Muscle of leg (tissue), 3 donors: ENCODE measurements at regions not wholly inside any gene's neighbourhood (a gene's known extent, or its start where the extent isn't known, plus 50 kb on each side); places are given as distances from the start of the nearest gene placed in this dataset.

ENCODE experiments used
- DNase-seq: peaks from one replicate; pipeline ENCODE4 v3.0.0; 2013
- H3K27ac ChIP-seq: one replicate; pipeline ENCODE4 v1.5.1; 2013; ENCODE audit warnings: mild to moderate bottlenecking, low read length, control low read depth
- H3K27me3 ChIP-seq: one replicate; pipeline ENCODE4 v1.6.1; 2013; ENCODE audit warnings: low read length; ENCODE audit not compliant: control insufficient read depth, insufficient read depth
- H3K36me3 ChIP-seq: one replicate; pipeline ENCODE4 v1.6.1; 2013; ENCODE audit warnings: low read length; ENCODE audit not compliant: control insufficient read depth, insufficient read depth
- H3K4me1 ChIP-seq: one replicate; pipeline ENCODE4 v1.6.1; 2013; ENCODE audit warnings: low read length; ENCODE audit not compliant: control insufficient read depth, insufficient read depth
- H3K4me3 ChIP-seq: one replicate; pipeline ENCODE4 v1.5.1; 2013; ENCODE audit warnings: low read length, control low read depth
- H3K9me3 ChIP-seq: replicated peaks from 2 replicates; pipeline ENCODE4 v1.6.1; 2013; ENCODE audit warnings: low read depth, low read length; ENCODE audit not compliant: control insufficient read depth
- WGBS: methylation state at CpG from one replicate; pipeline ENCODE4 v1.1.5; 2013; ENCODE audit warnings: missing lambda C conversion rate; ENCODE audit not compliant: insufficient coverage; 5-methylcytosine and 5-hydroxymethylcytosine counted together

GRCh38 chr7:33819658-33820057, 85.7 kb upstream of the BMPER start:
- Histone ChIP-seq H3K4me3 (no peak overlapping the region), H3K36me3 (no peaks in the 10 kb centered on the region), H3K27me3 (no peaks in the 10 kb centered on the region), H3K9me3 (peaks cover 2% of the 10 kb centered on the region), H3K27ac (no peak overlapping the region), H3K4me1 (peaks cover 6% of the 10 kb centered on the region)
- no peak for DNase-seq

- WGBS: 100% methylated on average over 2 of the region's 2 CpGs
These were observed 85.1 kb upstream of the BMPER start for GRCh38 chr7:33820206-33820605.

GRCh38 chr7:33821970-33822369, 83.4 kb upstream of the BMPER start:
- DNase-seq: no peak
- 86% methylated on average over 1 of the region's 2 CpGs for WGBS
- H3K27me3 ChIP-seq: no peaks in the 10 kb centered on the region
- H3K36me3 ChIP-seq: no peaks in the 10 kb centered on the region
- no peak overlapping the region for H3K4me3 ChIP-seq
- H3K27ac ChIP-seq: no peak overlapping the region
- H3K4me1 ChIP-seq: no peaks in the 10 kb centered on the region
- peaks cover 2% of the 10 kb centered on the region for H3K9me3 ChIP-seq

More at GRCh38 chr7:33820206-33820605, 85.1 kb upstream of the BMPER start:
- Histone ChIP-seq H3K27ac (no peak overlapping the region), H3K4me1 (peaks cover 3% of the 10 kb centered on the region), H3K36me3 (no peaks in the 10 kb centered on the region), H3K9me3 (peaks cover 2% of the 10 kb centered on the region), H3K4me3 (no peak overlapping the region), H3K27me3 (no peaks in the 10 kb centered on the region)
- no peak for DNase-seq

GRCh38 chr7:33823913-33824312, 81.4 kb upstream of the BMPER start:
- DNase-seq: no peak
- 89% methylated on average over 3 of the region's 5 CpGs for WGBS
- Histone ChIP-seq H3K9me3 (peaks cover 2% of the 10 kb centered on the region), H3K27me3 (no peaks in the 10 kb centered on the region), H3K4me1 (no peaks in the 10 kb centered on the region), H3K27ac (no peak overlapping the region), H3K36me3 (no peaks in the 10 kb centered on the region), H3K4me3 (no peak overlapping the region)

GRCh38 chr7:33824911-33825459, 80.4 kb upstream of the BMPER start:
- Histone ChIP-seq H3K9me3 (peaks cover 2% of the 10 kb centered on the region), H3K4me3 (no peak overlapping the region), H3K27me3 (no peaks in the 10 kb centered on the region), H3K27ac (no peak overlapping the region), H3K36me3 (no peaks in the 10 kb centered on the region), H3K4me1 (no peaks in the 10 kb centered on the region)
- 50% methylated on average over 2 of the region's 4 CpGs for WGBS
- no peak for DNase-seq

- Histone ChIP-seq H3K4me1 (peaks cover under 1% of the 10 kb centered on the region), H3K4me3 (no peak overlapping the region), H3K36me3 (no peaks in the 10 kb centered on the region), H3K27me3 (no peaks in the 10 kb centered on the region), H3K27ac (no peak overlapping the region), H3K9me3 (no peaks in the 10 kb centered on the region)
- WGBS: no CpG with 5 or more reads among the region's 1 CpG
- DNase-seq: no peak
These were observed 79.7 kb upstream of the BMPER start for GRCh38 chr7:33825644-33826043.

- H3K27ac ChIP-seq: no peak overlapping the region
- no peaks in the 10 kb centered on the region for H3K36me3 ChIP-seq
- H3K9me3 ChIP-seq: no peaks in the 10 kb centered on the region
- H3K4me1 ChIP-seq: peaks cover 14% of the 10 kb centered on the region
- peak; percentile 52 for DNase-seq
- no peaks in the 10 kb centered on the region for H3K27me3 ChIP-seq
- no CpG with 5 or more reads among the region's 4 CpGs for WGBS
- H3K4me3 ChIP-seq: no peak overlapping the region
These were observed 75.8 kb upstream of the BMPER start for GRCh38 chr7:33829536-33829935.

GRCh38 chr7:33831389-33832141, 73.8 kb upstream of the BMPER start:
- Histone ChIP-seq H3K4me1 (peaks cover 14% of the 10 kb centered on the region), H3K27me3 (no peaks in the 10 kb centered on the region), H3K4me3 (no peak overlapping the region), H3K27ac (peak overlapping the region; percentile 67), H3K9me3 (no peaks in the 10 kb centered on the region), H3K36me3 (no peaks in the 10 kb centered on the region)
- peak; percentile 78 for DNase-seq
- WGBS: 35% methylated on average over 6 of the region's 10 CpGs

GRCh38 chr7:33832271-33832721, 73.0 kb upstream of the BMPER start:
- H3K36me3 ChIP-seq: no peaks in the 10 kb centered on the region
- peak; percentile 92 for DNase-seq
- peaks cover 5% of the 10 kb centered on the region for H3K9me3 ChIP-seq
- peak overlapping the region; percentile 67 for H3K27ac ChIP-seq
- 7% methylated on average over 4 of the region's 7 CpGs for WGBS
- H3K4me3 ChIP-seq: no peak overlapping the region
- no peaks in the 10 kb centered on the region for H3K27me3 ChIP-seq
- H3K4me1 ChIP-seq: peaks cover 14% of the 10 kb centered on the region

GRCh38 chr7:33836797-33837355, 68.5 kb upstream of the BMPER start:
- WGBS: 80% methylated on average over 6 of the region's 8 CpGs

More at GRCh38 chr7:33836797-33837355, 68.5 kb upstream of the BMPER start:
- Histone ChIP-seq H3K4me3 (no peak overlapping the region), H3K4me1 (peaks cover 10% of the 10 kb centered on the region), H3K27me3 (no peaks in the 10 kb centered on the region), H3K9me3 (peaks cover 5% of the 10 kb centered on the region), H3K27ac (no peak overlapping the region), H3K36me3 (no peaks in the 10 kb centered on the region)
- DNase-seq: no peak
